ENCODE measurements at regions not wholly inside any gene's neighbourhood (a gene's known extent, or its start where the extent isn't known, plus 50 kb on each side); places are given as distances from the start of the nearest gene placed in this dataset.

DNA sequence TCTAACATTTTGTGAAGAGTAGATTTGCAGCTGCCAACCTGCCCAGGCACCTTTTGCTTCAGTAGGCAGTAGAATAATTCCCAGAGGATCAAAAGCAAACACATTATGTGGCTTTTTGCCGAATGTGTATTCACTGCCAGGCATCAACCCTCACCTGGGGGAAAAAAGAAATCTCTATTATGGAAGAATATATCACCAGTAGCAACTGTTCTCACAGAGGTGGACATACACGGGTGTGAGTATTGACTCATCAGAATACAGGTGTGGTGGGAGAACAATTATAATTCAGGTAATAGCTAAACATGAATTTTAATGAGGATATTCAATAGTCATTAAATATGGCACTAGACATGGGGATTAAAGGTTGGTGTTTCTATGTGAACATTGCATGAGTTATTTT, 910.7 kb downstream of the TFAP2A start:
- TF ChIP-seq, protein P1, sequence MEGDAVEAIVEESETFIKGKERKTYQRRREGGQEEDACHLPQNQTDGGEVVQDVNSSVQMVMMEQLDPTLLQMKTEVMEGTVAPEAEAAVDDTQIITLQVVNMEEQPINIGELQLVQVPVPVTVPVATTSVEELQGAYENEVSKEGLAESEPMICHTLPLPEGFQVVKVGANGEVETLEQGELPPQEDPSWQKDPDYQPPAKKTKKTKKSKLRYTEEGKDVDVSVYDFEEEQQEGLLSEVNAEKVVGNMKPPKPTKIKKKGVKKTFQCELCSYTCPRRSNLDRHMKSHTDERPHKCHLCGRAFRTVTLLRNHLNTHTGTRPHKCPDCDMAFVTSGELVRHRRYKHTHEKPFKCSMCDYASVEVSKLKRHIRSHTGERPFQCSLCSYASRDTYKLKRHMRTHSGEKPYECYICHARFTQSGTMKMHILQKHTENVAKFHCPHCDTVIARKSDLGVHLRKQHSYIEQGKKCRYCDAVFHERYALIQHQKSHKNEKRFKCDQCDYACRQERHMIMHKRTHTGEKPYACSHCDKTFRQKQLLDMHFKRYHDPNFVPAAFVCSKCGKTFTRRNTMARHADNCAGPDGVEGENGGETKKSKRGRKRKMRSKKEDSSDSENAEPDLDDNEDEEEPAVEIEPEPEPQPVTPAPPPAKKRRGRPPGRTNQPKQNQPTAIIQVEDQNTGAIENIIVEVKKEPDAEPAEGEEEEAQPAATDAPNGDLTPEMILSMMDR (IDR thresholded peaks at IDR 0.05; ENCODE audit: insufficient read depth, missing control alignments): no peak
- DNase-seq (ENCODE audit: insufficient read length, low spot score) (no peak), FAIRE-seq (no peak)

DNA sequence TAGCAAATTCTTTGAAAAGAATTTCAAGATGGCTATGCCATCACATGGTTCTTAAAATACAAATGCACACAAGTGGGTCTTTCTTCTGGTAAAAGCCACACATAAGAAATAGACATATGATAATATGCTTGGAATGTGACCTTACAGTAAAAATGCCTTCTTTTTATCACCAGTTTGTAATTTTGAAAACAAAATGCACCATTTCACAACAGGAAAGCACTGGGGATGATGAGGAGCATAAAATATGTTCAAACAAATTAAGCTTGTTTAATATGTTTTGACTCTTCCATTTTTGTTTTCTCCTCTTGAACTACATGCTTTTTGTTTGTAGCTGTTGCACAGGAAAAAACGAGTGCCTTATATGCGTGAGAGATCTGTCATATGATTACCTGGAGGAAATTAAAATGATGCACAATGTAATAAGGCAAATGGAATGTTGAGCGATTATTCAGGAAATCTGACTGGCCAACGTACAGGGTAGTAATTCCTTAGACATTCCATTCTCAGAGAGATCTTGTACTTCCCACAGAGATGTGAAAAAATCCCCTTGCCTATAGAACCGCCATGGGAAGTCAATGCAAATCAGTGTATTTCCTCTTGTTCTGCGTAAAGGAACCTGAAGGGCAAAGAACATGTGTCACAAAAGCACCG, 911.6 kb downstream of the TFAP2A start:
- FAIRE-seq (no peak), DNase-seq (ENCODE audit: insufficient read length, low spot score) (no peak)
- TF ChIP-seq, protein P1 (IDR thresholded peaks at IDR 0.05; ENCODE audit: insufficient read depth, missing control alignments): no peak

DNA sequence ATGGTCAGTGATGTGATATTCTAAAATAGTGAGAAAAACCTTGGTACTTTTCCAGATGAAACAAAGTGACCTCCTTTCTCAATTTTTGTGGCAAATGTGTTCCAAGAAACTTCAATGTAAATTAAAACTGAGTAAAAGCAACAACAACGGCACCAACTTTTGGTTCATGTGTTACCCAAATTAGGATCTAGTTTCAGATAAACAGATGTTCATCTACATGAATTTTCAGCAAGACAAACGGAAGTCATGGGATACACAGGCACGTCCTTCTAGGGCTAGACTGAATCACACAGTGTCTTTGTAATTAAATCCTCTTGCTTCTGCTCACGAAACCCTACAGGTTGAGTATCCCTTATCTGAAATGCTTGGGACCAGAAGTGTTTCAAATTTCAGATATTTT, 915.2 kb downstream of the TFAP2A start:
- TF ChIP-seq, protein P1 (IDR thresholded peaks at IDR 0.05; ENCODE audit: insufficient read depth, missing control alignments): no peak
- no peak for DNase-seq (ENCODE audit: insufficient read length, low spot score)
- FAIRE-seq: no peak

DNA sequence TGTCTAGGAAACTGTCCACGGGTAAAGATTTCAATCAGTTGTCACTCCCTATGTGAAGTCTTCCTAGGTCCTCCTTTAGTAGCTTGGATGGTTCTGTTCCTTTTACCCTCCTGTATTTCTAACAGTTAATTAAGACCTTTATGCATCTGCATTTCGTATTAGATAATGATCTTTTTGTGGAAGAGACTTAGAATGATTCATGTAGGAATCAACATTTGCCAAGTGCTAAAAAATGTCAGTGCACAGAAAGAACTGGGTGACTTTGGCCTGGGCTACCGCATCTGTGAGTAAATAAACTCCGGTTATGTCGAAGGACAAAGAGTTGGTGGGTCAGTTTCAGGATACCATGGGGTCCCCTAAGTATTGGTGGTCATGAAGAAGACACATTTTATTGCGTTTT, 918.0 kb downstream of the TFAP2A start:
- DNase-seq (ENCODE audit: insufficient read length, low spot score) (no peak), FAIRE-seq (no peak)
- TF ChIP-seq, protein P1 (IDR thresholded peaks at IDR 0.05; ENCODE audit: insufficient read depth, missing control alignments): no peak

DNA sequence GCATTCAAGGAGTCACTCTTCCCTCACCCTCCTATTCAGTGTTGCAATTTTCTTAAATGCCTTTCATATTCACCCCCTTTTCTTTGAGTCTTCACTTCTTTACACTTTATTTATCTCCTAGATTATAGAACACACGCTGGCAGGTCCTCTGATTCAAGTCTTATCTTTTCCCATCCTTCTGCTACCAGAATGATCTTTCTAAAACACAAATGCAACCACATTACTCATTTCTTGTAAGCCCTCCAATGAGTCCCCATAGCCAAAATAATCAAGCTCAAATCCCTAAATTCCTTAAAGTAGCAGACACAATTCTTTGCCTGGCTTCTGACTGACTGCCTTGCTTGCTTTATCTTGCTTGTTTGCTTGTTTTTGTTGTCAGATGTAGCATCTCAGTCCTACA, 920.0 kb downstream of the TFAP2A start:
- TF ChIP-seq, protein P1 (IDR thresholded peaks at IDR 0.05; ENCODE audit: insufficient read depth, missing control alignments): no peak
- no peak for DNase-seq (ENCODE audit: insufficient read length, low spot score)
- no peak for FAIRE-seq

DNA sequence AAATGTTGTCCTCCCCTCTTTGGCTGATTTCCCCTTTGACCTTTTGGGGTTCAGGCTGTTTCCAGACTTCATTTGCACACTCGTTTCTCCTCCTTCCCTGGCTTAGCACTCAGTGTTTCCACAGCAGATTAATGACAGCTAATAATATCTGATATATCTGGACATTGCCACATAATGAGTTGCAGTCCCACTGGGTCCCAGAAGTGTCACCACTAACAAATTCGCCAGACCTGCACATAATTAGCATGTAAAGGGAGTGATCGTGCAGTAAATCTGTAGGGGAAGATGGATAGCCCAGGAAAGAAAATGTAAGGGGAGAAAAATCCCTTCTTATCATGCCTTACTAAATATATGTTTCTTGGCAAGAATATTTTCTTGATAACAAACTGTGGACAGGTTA, 922.1 kb downstream of the TFAP2A start:
- TF ChIP-seq, protein P1 (IDR thresholded peaks at IDR 0.05; ENCODE audit: insufficient read depth, missing control alignments): no peak
- DNase-seq (ENCODE audit: insufficient read length, low spot score): no peak
- no peak for FAIRE-seq

DNA sequence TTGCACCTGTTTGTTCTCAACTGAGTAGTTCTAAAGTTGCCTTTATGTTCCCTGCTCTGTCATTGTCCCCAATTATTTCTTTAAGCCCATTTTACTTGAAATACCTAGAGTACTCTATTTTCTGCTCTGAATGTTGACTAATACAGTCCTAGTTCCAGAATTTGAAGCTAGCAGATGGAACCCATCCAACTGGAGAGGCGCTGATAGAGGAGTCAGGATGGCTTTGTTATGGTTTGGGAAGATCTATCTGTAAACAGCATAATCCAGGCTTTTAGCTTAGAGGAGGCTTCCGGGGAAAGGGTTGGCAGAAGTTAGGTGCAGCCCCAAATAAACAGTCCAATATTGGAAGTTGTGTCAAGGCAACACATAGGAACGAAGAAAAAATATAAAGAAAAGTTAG, 927.7 kb downstream of the TFAP2A start:
- TF ChIP-seq, protein P1 (IDR thresholded peaks at IDR 0.05; ENCODE audit: insufficient read depth, missing control alignments): no peak
- DNase-seq (ENCODE audit: insufficient read length, low spot score) (no peak), FAIRE-seq (no peak)

Measured in D721Med (cell line).